M059J (cell line): ENCODE measurements at regions not wholly inside any gene's neighbourhood (a gene's known extent, or its start where the extent isn't known, plus 50 kb on each side); places are given as distances from the start of the nearest gene placed in this dataset.
"Not testable (repeated sequence)": the region's sequence is repeated elsewhere in the genome, so short reads cannot be mapped to it uniquely, and the experiment has no call there.

Experiments
- DNase-seq: peaks from one replicate; pipeline ENCODE4 v3.0.0-alpha.2; 2012; ENCODE audit warnings: low read depth

DNA sequence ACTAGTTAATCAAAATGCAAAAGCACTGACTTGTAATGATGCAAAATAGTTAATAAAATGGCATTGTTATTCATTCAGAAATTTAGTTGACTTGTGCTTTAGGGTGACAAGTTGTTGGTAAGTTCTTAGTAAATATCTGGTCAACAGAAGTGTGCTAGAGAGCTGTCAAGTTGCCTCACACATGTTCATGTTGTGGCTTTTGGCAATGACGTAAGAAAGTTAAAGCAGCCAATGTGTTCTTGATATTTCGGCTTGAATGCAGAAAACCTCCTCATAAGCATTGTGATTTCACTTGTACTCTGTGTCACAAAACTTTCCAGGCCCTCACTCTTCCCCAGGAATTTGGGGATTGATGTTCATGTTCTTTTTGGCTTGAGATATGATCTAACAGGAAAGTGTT lies 626.7 kb downstream of the PRR16 start:
- DNase-seq: no peak

- DNase-seq: no peak
These were observed 636.8 kb downstream of the PRR16 start for GRCh38 chr5:121100931-121101330.

DNA sequence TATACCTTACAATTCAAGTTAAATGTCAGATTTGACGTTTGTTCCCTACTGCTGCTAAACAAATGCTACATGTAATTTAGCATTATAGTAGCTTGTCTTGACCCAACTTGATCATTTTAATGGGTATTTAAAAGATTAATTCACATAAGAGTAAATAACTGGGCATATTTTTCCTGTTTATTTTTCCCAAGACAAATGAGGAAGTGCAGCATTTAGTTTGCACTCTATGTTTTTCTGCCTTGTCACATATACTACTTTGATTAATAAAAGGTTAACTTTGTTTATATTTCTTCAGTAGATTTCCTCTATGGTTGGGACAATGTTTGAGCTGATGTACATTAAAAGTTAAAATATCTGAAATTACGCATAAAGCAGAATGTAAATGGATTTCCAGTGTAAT lies 641.8 kb downstream of the PRR16 start:
- DNase-seq: no peak

DNA sequence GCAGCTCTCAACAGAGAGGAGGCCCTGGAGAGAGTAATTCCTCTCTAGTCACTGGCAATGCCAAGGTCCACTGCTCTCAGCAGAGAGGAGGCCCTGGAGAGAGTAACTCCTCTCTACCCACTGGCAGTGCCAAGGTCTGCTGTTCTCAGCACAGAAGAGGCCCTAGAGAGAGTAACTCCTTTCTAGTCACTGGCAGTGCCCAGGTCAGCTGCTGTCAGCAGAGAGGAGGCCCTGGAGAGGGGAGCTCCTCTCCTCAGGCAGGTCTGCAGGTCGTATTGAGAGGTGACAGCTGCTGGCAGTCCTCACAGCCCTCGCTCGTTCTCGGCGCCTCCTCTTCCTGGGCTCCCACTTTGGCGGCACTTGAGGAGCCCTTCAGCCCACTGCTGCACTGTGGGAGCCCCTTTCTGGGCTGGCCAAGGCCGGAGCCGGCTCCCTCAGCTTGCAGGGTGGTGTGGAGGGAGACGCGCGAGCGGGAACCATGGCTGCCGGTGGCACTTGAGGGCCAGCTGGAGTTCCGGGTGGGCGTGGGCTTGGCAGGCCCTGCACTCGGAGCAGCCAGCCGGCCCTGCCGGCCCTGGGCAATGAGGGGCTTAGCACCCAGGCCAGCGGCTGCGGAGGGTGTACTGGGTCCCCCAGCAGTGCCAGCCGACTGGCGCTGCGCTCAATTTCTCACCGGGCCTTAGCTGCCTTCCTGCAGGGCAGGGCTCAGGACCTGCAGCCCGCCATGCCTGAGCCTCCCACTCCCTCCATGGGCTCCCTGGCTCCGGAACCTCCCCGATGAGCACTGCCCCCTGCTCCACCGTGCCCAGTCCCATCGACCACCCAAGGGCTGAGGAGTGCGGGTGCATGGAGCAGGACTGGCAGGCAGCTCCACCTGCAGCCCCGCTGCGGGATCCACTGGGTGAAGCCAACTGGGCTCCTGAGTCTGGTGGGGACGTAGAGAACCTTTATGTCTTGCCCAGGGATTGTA lies 642.9 kb downstream of the PRR16 start:
- not testable (repeated sequence) for DNase-seq

GRCh38 chr5:121108725-121109124 lies 644.6 kb downstream of the PRR16 start:
- DNase-seq: peak; percentile 19

GRCh38 chr5:121109817-121110216 lies 645.7 kb downstream of the PRR16 start:
- DNase-seq: no peak

- DNase-seq: no peak
These were observed 657.7 kb downstream of the PRR16 start for GRCh38 chr5:121121786-121122185.

DNA sequence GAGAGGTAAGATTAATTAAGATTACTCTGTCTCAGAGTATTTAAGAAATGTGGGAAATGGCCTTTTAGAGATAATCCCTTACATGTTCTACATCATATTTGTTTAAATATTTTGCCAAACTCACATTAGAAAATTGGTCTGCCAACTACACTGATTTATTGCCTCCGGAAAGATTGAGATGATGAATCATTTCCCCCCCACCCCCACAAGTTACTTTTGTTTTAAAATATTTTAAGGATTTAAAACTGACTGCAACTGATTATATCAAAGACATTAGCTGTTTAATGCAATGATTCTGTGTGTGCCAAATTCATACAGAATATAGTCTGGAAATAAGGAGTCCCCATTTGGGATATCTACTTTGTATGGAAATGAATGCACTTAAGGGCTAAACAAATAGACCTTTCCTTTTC lies 674.4 kb downstream of the PRR16 start:
- DNase-seq: no peak

DNA sequence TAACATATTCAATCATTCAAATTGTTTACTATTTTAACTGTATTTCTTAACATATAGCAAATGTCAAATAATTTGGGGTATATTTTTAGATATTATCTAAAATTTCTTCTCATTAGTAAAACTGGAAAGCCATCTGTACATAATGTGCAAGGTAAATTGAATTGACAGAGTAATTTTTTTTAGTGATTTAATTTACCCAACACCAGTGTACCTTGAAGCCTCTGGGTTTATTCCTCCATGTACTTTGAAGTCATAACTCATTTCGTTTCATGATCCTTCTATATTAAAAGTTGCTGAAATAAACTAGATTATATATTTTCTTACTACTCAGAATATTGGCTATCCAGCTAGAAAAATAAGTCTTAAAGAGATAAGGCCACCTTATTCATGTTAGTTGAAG lies 674.9 kb downstream of the PRR16 start:
- DNase-seq: no peak

GRCh38 chr5:121144764-121145163 lies 680.7 kb downstream of the PRR16 start:
- DNase-seq: peak; percentile 1

- DNase-seq: no peak
These were observed 687.4 kb downstream of the PRR16 start for GRCh38 chr5:121151534-121151933.

- DNase-seq: no peak
These were observed 688.3 kb downstream of the PRR16 start for GRCh38 chr5:121152411-121152810.

DNA sequence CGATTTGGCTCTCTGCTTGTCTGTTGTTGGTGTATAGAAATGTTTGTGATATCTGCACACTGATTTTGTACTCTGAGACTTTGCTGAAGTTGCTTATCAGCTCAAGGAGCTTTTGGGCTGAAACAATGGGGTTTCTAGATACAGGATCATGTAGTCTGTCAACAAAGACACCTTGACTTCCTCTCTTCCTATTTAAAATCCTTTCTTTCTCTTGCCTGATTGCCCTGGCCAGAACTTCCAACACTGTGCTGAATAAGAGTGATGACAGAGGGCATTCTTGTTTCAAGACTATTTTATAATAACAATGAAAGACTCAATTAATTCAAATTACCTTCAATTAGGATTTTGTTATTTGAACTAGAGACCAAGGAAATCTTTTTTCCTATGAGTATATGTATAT lies 692.5 kb downstream of the PRR16 start:
- DNase-seq: no peak

- DNase-seq: no peak
These were observed 693.2 kb upstream of the FTMT start for GRCh38 chr5:121158451-121158850.

DNA sequence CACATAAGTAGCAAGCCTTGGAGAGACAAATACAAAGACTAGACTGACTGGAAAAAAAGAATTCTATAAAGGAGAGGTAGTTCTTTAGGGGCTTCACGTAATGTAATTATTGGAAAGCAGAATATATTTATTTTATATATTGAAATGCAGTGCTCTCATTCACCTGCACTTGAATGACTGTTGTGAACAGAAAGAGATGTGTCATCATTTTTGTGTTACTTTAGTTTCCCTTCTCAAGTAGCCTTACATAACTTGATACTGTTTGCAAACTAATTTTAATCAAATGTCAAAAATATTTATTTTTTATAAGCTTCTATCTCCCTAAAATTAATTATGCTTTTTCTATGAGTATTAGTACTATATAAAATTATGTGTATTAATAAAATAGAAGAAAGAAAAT lies 691.1 kb upstream of the FTMT start:
- no peak for DNase-seq

- DNase-seq: no peak
These were observed 687.0 kb upstream of the FTMT start for GRCh38 chr5:121164632-121165031.

GRCh38 chr5:121171361-121171760 lies 680.3 kb upstream of the FTMT start:
- DNase-seq: no peak

DNA sequence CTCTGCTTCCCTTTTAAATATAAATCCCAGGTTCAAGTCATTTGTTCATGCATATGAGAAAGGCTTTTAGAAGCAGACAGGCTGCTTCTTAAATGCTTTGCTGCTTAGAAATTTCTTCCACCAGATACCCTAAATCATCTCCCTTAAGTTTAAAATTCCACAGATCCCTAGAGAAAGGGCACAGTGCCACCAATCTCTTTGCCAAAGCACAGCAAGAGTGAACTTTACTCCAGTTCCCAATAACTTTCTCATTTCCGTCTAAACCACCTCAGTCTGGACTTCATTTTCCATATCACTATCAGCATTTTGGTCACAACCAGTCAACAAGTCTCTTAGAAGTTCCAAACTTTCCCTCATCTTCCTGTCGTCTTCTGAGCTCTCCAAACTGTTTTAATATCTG lies 679.8 kb upstream of the FTMT start:
- no peak for DNase-seq

- no peak for DNase-seq
These were observed 677.3 kb upstream of the FTMT start for GRCh38 chr5:121174351-121174750.

DNA sequence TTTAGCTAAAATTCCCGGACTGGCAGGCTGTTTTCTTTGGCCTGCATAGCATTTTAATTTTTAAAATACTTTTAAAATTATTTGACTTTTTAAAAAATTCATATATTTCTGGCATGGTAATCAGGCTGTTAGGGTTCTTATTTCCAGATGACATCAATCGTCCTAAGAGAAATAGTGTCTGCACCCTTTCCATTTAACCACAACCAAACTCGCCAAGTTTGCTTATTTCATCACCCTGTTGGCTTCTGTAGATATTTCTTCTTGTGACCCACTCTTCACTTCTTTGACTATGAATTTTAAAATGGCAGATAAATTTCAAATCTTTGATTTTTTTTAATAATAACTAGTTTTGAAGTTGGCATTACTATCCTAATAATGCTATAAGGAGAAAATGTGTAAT lies 675.7 kb upstream of the FTMT start:
- DNase-seq: no peak

DNA sequence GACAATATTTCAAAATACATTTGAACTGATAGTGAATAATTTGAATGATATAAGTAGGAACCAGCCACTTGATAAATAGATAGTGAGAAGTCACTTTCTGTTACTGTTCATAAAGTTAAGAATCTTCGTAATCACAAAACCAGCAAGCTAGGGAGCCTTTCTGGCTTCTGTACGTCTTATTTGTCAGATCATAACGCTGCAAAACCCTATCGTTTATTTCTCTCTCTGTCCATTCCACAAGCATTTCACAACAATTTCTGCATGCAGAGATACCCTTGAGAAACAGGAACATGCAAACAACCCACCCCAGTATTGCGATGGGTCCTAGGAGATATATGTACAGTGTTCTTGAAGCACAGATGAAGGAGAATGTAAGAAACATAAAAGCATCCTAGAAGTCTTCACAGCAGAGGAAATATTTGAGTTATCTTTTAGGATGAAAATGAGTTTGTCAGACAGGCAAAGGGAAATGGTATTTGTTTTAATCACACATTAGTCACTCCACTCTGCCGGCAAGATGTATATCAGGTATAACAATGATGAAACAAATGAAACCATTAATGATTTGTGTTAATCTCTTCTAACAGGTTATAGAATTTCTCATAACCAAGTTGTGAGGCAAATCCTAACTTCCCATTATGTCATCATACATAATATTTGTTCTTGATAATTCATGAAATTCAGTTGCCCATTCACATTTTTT lies 668.7 kb upstream of the FTMT start:
- DNase-seq: no peak

DNA sequence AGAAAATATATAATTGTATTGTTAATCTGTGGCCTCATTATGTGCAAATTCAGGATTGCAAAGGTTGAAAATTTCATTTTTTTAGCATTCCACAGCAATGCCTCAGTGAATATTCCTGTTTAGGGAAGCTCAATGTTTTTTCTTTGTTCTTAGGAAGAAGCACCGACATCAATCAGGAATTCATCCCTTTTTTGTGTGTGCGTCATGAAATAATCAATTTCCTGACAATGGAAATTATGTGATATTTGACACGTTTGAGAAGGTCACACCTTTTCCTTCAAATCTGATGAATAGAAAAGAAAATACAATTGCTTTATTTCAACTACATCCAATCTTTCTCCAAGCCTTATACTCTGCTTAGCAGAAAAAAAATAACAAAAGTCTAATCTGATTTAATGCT lies 662.8 kb upstream of the FTMT start:
- no peak for DNase-seq
